SU-DHL-6 (cell line): ENCODE measurements at regions not wholly inside any gene's neighbourhood (a gene's known extent, or its start where the extent isn't known, plus 50 kb on each side); places are given as distances from the start of the nearest gene placed in this dataset.

Experiments
- H2AFZ ChIP-seq: fragments of 200-600 bp; sonication (generic); 2 replicates; pipeline ENCODE4 v1.6.1; 2014; ENCODE audit warnings: low read depth, mild to moderate bottlenecking, moderate library complexity, mixed read lengths, antibody characterized with exemption, low read length; ENCODE audit not compliant: severe bottlenecking
- H3F3A ChIP-seq: fragments of 200-600 bp; shearing (Covaris generic); 2 replicates; pipeline ENCODE4 v1.6.0; 2016; ENCODE audit warnings: antibody characterized with exemption, mild to moderate bottlenecking; ENCODE audit not compliant: insufficient read depth
- H3K27ac ChIP-seq: fragments of 200-600 bp; sonication (generic); 2 replicates; pipeline ENCODE4 v1.5.1; 2016; ENCODE audit warnings: low read depth, mild to moderate bottlenecking, low read length, moderate library complexity, mixed read lengths
- H3K27me3 ChIP-seq: fragments of 200-600 bp; sonication (generic), shearing (Covaris generic); 2 replicates; pipeline ENCODE4 v1.6.0; 2014; ENCODE audit warnings: mild to moderate bottlenecking, low read length
- H3K36me3 ChIP-seq: fragments of 200-600 bp; sonication (generic); 2 replicates; pipeline ENCODE4 v1.6.1; 2014; ENCODE audit warnings: mild to moderate bottlenecking, low read length, mixed read lengths
- H3K4me2 ChIP-seq: fragments of 300-600, 200-600 bp; shearing (Covaris generic), sonication (generic); 2 replicates; pipeline ENCODE4 v1.6.0; 2014; ENCODE audit warnings: low read length, low read depth, mild to moderate bottlenecking; ENCODE audit not compliant: poor library complexity, severe bottlenecking
- H3K4me3 ChIP-seq: fragments of 200-600 bp; sonication (generic); 2 replicates; pipeline ENCODE4 v1.5.1; 2014; ENCODE audit warnings: antibody characterized with exemption, low read length, mild to moderate bottlenecking, mixed read lengths; ENCODE audit not compliant: insufficient read depth, poor library complexity, severe bottlenecking
- H3K79me2 ChIP-seq: fragments of 200-600 bp; sonication (generic); 2 replicates; pipeline ENCODE4 v1.6.1; 2014; ENCODE audit warnings: mild to moderate bottlenecking, low read length, moderate library complexity; ENCODE audit not compliant: insufficient read depth
- H3K9ac ChIP-seq: fragments of 200-600 bp; sonication (generic); 2 replicates; pipeline ENCODE4 v1.7.0; 2014; ENCODE audit warnings: mild to moderate bottlenecking, low read length
- H3K9me2 ChIP-seq: fragments of 200-600 bp; sonication (generic); replicated peaks from 2 replicates; pipeline ENCODE4 v1.6.1; 2014; ENCODE audit warnings: low read length; ENCODE audit not compliant: insufficient read depth
- H3K9me3 ChIP-seq: fragments of 200-600 bp; sonication (generic); 2 replicates; pipeline ENCODE4 v1.6.1; 2014; ENCODE audit warnings: low read length, mixed read lengths; ENCODE audit not compliant: insufficient read depth
- H4K20me1 ChIP-seq: fragments of 200-600 bp; sonication (generic); 2 replicates; pipeline ENCODE4 v1.6.1; 2014; ENCODE audit warnings: low read depth, mild to moderate bottlenecking, antibody characterized with exemption, low read length, moderate library complexity, mixed read lengths
- CTCF ChIP-seq: fragments of 200-600 bp; sonication (generic); IDR thresholded peaks from one replicate; pipeline ENCODE4 v1.5.1; 2017; ENCODE audit warnings: antibody characterized with exemption, mild to moderate bottlenecking, low read length, moderate library complexity; ENCODE audit not compliant: insufficient read depth, poor library complexity, severe bottlenecking
- EZH2phosphoT487 ChIP-seq: fragments of 200-600 bp; sonication (generic), shearing (Covaris generic); conservative IDR thresholded peaks from 2 replicates; pipeline ENCODE4 v1.6.1; 2018; ENCODE audit warnings: mild to moderate bottlenecking, antibody characterized with exemption, low read length, moderate library complexity, mixed read lengths

DNA sequence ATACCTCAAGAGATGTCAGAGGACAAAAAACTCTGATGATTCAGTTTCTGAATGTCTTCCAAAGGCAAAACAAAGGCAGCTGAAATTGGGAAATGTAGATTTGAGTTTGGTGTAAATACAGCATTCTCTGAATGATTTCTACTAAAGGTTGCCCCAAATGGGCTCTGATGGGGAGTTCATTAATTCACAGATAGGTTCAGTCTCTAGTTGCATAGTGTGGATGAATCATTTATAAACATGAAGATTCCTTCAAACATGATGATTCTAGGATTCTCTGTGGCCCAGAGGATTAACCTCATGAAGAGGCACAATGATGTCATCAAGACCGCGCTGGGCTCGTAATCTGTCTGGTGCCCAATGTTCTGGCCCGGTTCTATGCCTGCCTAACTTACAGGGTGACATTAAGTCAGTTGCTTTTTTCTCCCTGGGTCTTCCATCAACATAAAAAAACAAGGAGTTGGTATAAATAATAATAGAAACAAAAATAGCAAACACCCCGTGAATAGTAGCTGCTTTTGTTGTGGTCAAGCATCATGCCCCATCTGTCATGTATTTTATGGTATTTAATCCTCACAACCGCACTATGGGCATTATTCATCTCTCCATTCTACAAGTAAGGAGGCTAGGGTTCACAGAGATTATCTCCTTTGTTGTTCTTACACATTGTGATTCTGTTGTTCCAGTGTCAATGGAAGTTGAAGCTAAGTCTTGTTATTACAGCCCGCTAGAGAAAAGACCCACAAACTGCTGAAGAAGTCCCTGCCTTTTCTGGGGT, 509.6 kb upstream of the USP24 start:
- Histone ChIP-seq H3K36me3 (no peaks in the 10 kb centered on the region), H3K79me2 (no peaks in the 10 kb centered on the region), H3K9me3 (no peaks in the 10 kb centered on the region), H3K4me3 (no peak overlapping the region), H3F3A (no peaks in the 10 kb centered on the region), H3K9ac (no peak overlapping the region), H4K20me1 (no peaks in the 10 kb centered on the region), H2AFZ (no peak overlapping the region), H3K9me2 (no peaks in the 10 kb centered on the region), H3K27ac (no peak overlapping the region), H3K27me3 (no peaks in the 10 kb centered on the region), H3K4me2 (no peak overlapping the region)
- TF ChIP-seq CTCF, result no peak
- TF ChIP-seq EZH2phosphoT487, result no peak

DNA sequence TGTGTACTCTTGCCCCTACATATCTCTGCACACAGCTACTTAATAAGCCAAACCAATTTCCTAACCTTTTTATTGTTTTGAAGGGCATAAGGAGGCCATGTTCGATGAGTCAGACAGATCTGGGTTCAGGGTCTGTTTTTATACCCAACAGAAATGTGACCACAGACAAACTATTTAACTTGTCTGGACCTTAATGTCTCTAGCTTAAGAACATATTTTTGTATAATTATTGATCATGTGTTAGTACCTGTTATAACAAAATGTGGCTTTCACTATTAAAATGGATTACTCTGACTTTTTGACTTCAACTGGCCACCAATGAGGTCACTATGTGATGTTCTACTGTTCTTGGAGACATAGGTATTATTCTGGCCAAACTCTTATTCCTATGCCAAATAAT, 507.8 kb upstream of the USP24 start:
- H3K4me3 ChIP-seq, result no peak overlapping the region
- no peaks in the 10 kb centered on the region for H3K79me2 ChIP-seq
- no peak overlapping the region for H3K9ac ChIP-seq
- no peaks in the 10 kb centered on the region for H3K9me2 ChIP-seq
- no peak overlapping the region for H2AFZ ChIP-seq
- H3K4me2 ChIP-seq, result no peak overlapping the region
- no peaks in the 10 kb centered on the region for H3F3A ChIP-seq
- no peak overlapping the region for H3K27ac ChIP-seq
- H3K27me3 ChIP-seq, result no peaks in the 10 kb centered on the region
- TF ChIP-seq CTCF (no peak), EZH2phosphoT487 (no peak)
- no peaks in the 10 kb centered on the region for H3K9me3 ChIP-seq
- no peaks in the 10 kb centered on the region for H3K36me3 ChIP-seq
- no peaks in the 10 kb centered on the region for H4K20me1 ChIP-seq

DNA sequence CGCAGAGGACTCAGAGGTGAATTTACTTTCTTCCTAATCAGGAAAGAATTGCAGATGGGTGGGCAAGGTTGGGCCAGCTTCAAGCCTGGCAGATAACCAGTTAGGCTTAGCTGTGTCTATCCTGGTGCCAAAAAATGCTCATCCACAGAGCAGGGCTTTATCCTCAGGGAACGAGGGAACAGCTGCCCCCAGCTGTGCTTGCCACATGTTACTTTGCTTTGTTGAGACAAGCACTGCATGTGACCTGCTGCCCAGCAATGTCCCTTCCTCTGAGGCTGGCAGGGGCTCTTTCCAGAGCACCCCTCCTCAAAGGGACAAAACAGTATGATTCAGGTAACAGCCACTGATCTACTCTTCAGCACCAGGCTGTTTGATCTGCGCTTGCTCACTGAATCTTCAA, 505.1 kb upstream of the USP24 start:
- Histone ChIP-seq H3K4me2 (no peak overlapping the region), H3K4me3 (no peak overlapping the region), H3K36me3 (no peaks in the 10 kb centered on the region), H3K9ac (no peak overlapping the region), H3K27ac (no peak overlapping the region), H3K9me2 (no peaks in the 10 kb centered on the region), H3K9me3 (no peaks in the 10 kb centered on the region), H2AFZ (no peak overlapping the region), H3K79me2 (no peaks in the 10 kb centered on the region), H3F3A (no peaks in the 10 kb centered on the region), H3K27me3 (no peaks in the 10 kb centered on the region), H4K20me1 (no peaks in the 10 kb centered on the region)
- TF ChIP-seq CTCF (no peak), EZH2phosphoT487 (no peak)
